ENCODE measurements at regions not wholly inside any gene's neighbourhood (a gene's known extent, or its start where the extent isn't known, plus 50 kb on each side); places are given as distances from the start of the nearest gene placed in this dataset.

- DNase-seq (ENCODE audit: low read depth, low spot score): no peak
These were observed 85.3 kb downstream of the TYW3 start for GRCh38 chr1:74818241-74818640.

- DNase-seq (ENCODE audit: low read depth, low spot score): no peak
These were observed 85.9 kb downstream of the TYW3 start for GRCh38 chr1:74818661-74819456.

GRCh38 chr1:74822851-74823401 lies 90.0 kb downstream of the TYW3 start:
- no peak for DNase-seq (ENCODE audit: low read depth, low spot score)

DNA sequence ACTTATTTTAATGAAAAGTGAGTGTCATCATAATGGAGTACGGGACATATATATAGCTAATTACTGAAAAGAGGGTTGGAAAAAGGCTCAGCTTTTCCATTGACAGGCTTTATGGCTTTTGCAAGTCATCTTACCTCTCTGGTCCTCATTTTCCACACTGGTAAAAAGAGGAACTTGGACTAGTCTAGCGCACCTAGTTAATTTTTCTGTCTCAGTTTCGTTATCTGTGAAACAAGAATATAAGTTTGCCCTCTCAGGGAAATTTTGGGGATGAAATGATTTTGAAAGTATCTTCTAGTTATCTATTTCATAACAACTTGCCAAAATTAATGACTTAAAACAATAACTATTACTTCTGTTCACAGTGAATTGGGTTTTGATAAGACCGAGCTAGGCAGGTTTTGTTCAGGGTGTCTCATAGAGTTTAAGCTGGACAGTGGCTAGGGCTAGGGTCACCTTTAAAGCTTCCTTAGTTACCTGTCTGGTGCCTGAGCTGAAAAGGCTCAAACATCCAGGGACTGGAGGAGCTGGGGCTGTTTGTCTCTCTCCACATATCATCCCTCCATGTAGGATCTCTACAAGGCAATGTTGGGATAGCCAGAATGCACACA lies 91.7 kb downstream of the TYW3 start:
- no peak for DNase-seq (ENCODE audit: low read depth, low spot score)

DNA sequence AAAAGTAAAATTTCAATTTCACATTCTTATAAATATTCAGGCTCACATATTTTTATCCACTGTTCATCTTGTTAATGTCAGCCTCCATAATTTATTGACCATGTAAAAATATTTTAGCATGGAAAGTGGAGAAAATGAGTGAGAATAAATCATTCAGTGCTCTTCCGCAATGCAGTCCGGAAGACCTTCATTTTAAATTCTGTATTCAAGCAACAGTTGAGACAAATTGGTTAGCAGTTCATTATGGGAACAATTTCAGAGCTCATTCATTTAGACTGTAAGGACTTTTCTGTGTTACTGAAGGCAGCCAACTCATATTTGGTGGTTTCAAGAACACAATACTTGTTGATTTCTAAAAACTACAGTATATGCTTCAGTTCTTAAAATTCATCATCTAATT lies 97.8 kb downstream of the TYW3 start:
- DNase-seq (ENCODE audit: low read depth, low spot score): no peak

DNA sequence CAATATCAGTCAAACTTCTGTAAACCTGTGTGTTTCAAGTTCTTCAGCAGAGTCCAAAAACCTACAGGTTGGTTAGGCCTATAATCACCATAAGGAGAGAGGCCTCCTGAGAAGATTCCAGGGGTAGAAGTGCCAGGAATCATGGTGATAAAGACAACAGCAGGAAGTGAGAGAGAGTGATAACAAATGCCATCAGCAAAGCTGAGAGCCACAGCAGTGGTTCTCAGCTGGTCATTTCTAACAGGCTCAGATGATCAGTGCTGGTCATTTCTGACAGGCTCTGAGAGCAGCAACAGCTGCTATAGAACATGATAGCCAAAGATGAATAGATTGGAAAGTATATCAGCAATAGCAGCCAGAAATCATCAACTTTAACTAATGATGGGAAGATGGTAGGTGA lies 101.3 kb downstream of the TYW3 start:
- DNase-seq (ENCODE audit: low read depth, low spot score): no peak

- DNase-seq (ENCODE audit: low read depth, low spot score): no peak
These were observed 102.1 kb downstream of the TYW3 start for GRCh38 chr1:74835051-74835450.

DNA sequence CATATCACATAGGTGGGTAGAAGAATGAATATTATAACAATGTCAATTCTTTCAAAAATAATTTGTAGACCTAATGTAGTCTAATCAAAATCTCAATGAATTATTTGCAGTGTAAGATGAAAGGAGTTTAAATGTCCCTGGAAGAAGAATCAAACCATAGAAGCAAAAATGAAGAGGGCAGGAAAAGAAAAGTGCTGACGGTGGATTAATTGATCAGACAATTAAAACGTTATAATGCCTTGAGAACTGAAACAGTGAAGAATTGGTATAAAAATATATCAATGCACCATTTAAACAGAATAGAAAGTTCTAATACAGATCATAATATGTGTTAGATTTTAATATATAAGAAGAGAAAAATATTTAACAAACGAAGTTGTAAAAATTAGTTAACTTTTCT lies 109.8 kb downstream of the TYW3 start:
- no peak for DNase-seq (ENCODE audit: low read depth, low spot score)

DNA sequence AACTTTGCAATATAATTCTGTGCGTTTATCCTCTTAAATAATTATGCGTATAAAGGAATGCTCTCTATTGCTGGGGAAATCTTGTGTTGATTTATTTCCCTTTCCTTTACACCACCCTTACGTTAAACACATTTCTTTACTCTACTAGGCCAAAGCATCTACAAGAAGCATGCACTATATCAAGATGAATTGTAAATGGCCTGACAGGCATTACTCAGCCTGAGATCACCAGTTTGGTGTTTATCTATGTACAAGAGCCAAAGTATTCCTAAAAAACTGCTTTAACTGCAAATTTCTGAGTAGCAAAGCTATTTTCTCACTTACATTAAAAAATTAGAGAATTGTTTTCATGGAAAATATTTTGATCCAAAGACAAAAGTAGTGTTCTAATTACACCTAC lies 114.8 kb downstream of the TYW3 start:
- DNase-seq (ENCODE audit: low read depth, low spot score): no peak

- DNase-seq (ENCODE audit: low read depth, low spot score): no peak
These were observed 120.8 kb downstream of the TYW3 start for GRCh38 chr1:74853756-74854155.

- DNase-seq (ENCODE audit: low read depth, low spot score): no peak
These were observed 123.2 kb downstream of the TYW3 start for GRCh38 chr1:74856174-74856573.

DNA sequence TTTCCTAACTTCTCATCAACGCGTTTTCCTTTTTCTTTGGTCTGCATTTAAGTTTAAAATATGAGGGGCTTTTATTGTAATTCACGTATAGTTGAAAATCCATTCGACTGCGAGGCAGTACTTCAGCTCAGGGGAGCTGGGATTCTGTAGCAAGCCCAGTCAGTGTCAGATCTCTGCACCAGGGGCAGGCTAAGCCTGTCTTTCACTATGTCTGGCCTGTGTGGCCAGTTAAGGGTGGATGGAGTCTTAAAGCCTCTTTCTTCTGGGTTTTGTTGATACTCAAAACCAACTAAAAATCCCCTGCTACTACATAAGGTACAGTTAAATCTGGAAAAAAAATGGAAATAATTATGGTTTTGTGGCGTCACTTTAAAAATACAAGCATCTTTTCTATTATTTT lies 124.7 kb downstream of the TYW3 start:
- no peak for DNase-seq (ENCODE audit: low read depth, low spot score)

- DNase-seq (ENCODE audit: low read depth, low spot score): no peak
These were observed 125.2 kb downstream of the TYW3 start for GRCh38 chr1:74858136-74858535.

DNA sequence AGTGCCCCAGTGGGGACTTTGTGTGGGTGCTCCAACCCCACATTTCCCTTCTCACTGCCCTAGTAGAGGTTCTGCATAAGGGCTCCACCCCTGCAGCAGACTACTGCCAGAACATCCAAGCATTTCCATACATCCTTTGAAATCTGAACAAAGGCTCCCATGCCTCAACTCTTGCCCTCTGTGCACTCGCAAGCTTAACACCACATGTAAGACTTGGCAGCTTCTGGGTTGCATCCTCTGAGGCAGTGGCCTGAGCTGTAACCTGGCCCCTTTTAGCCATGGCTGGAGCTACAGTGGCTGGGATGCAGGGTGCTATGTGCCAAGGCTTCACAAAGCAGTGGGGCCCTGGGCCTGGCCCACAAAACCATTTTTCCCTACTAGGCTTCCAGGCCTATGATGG lies 128.9 kb downstream of the TYW3 start:
- DNase-seq (ENCODE audit: low read depth, low spot score): no peak

DNA sequence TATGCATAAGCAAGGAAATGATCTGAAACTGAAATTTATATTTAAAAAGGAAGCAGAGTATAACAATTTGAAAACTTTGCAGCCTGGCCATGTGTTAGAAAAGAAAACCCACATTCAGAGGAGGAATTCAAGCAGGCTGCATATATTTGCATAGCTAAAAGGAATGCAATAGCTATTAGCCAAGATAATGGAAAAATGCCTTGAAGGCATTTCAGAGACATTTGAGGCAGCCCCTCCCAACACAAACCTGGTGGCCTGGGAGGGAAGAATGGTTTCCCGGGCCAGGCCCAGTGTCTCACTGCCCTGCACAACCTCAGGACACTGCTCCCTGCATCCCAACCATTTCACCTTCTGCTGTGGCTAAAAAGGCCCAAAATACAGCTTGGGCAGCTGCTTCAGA lies 136.8 kb downstream of the TYW3 start:
- DNase-seq (ENCODE audit: low read depth, low spot score): no peak

GRCh38 chr1:74877366-74877765 lies 144.4 kb downstream of the TYW3 start:
- peak; percentile 64 for DNase-seq (ENCODE audit: low read depth, low spot score)

GRCh38 chr1:74895411-74895810 lies 162.5 kb downstream of the TYW3 start:
- DNase-seq (ENCODE audit: low read depth, low spot score): no peak

DNA sequence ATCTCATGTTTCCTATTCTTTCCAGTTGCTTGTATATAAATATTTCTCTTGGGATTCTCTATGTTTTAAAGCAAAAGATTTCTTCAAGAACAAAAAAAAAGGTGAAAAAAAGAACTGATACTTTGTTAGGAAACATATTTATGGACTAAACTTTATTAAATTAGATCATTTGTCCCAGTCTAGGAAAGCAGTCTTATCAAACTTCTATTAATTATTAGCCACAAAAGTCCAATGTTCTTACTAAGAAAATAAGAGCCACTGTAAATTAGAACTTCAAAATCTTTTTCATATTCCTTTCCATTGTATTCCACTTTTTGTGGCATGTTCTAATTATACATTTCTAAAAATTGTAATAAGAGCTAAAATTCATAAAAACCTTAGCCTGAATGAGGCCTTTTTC lies 175.2 kb downstream of the TYW3 start:
- no peak for DNase-seq (ENCODE audit: low read depth, low spot score)

DNA sequence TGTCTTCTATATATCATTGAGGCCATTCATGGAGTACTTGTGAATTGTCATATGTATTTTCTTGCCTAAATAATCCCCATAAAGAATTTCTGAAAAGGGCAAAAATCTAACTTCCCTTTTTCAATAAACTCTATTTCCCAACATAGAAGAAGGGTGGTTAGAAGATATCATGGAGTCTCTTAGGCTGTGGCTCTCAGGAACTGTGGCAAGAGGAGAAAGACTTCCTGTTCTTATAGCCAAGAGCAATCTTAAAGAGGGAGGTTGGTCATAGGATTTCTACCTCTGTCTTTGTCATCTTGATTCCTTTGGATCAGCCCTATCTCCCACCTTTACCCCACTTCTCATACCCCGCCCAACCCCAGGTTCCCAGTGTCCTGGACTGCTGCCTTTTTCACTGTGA lies 175.8 kb downstream of the TYW3 start:
- DNase-seq (ENCODE audit: low read depth, low spot score): no peak

DNA sequence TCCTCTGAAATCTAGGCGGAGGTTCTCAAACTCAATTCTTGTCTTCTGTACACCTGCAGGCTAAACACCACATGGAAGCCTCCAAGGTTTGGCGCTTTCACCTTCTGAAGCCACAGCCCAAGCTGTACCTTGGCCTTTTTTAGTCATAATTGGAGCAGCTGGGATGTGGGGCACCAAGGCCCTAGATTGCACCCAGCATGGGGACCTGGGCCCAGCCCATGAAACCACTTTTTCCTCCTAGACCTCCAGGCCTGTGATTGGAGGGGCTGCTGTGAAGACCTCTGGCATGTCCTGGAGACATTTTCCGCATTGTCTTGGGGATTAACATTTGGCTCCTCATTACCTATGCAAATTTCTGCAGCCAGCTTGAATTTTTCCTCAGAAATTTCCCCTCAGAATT lies 181.0 kb downstream of the TYW3 start:
- DNase-seq (ENCODE audit: low read depth, low spot score): no peak

- no peak for DNase-seq (ENCODE audit: low read depth, low spot score)
These were observed 200.5 kb downstream of the TYW3 start for GRCh38 chr1:74933500-74933899.

DNA sequence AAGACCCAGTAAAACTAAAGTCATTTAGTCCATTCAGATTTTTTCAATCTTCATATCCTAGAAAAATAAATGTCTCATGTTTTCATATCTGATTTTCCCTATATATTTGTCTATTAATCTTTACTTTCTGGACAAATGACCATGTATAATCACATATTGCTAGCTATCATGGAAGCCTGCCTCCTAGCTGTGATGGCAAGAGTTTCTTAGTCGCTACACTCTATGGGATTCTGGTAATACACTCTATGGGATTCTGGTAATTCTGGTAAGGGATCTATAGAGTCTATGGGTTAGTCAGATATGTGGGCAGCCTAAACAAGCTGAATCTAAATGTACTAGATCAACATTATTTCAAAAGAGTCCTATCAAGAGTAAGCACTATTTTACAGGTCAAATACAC lies 198.7 kb upstream of the LHX8 start:
- no peak for DNase-seq (ENCODE audit: low read depth, low spot score)

GRCh38 chr1:74937176-74937575 lies 197.0 kb upstream of the LHX8 start:
- no peak for DNase-seq (ENCODE audit: low read depth, low spot score)
